T-helper 1 cell treated with Interleukin-12 subunit alpha and Interleukin-12 subunit beta and Interleukin-4 antibody, amounts not matched to agents 30 μg/mL and 1 μg/mL, for 36 hours (primary cell): ENCODE measurements at regions not wholly inside any gene's neighbourhood (a gene's known extent, or its start where the extent isn't known, plus 50 kb on each side); places are given as distances from the start of the nearest gene placed in this dataset.

Experiments used
- H3K27ac Mint-ChIP-seq: one replicate; pipeline ENCODE4 v1.8.0; 2021; ENCODE audit warnings: mild to moderate bottlenecking, mixed read lengths
- H3K27me3 Mint-ChIP-seq: one replicate; pipeline ENCODE4 v1.8.0; 2021; ENCODE audit warnings: low read depth, mixed read lengths
- H3K36me3 Mint-ChIP-seq: one replicate; pipeline ENCODE4 v1.8.0; 2021; ENCODE audit warnings: low read depth, mixed read lengths
- H3K4me1 Mint-ChIP-seq: one replicate; pipeline ENCODE4 v1.8.0; 2021; ENCODE audit warnings: low read depth, mixed read lengths
- H3K4me3 Mint-ChIP-seq: one replicate; pipeline ENCODE4 v1.8.0; 2021; ENCODE audit warnings: mild to moderate bottlenecking, moderate library complexity, mixed read lengths
- H3K9me3 Mint-ChIP-seq: one replicate; pipeline ENCODE4 v1.8.0; 2021; ENCODE audit warnings: mixed read lengths

- Mint-ChIP-seq H3K36me3 (no peaks in the 10 kb centered on the region), H3K4me1 (no peaks in the 10 kb centered on the region)
These were observed 241.7 kb upstream of the HES1 start for GRCh38 chr3:193894121-193894863.

DNA sequence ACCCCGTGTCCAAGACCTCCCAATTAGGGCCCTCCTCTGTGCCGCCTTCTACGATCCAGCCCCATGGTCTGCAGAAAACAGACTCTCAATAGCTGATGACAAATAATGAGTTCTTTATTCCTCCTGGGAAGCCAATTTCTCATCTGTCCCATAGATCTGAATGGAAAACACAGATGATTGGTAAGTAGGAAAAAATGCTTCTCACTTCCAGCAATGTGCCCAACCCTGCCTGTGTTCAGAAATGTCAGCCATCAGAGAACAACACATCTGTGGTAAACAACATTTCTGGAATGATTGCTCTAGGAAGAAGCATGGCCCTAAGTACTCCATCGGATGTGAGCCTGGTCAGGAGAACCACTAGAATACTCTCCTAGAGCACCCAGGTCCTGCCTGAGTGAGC is 240.5 kb upstream of the HES1 start:
- H3K27me3 Mint-ChIP-seq, result peaks cover 13% of the 10 kb centered on the region
- H3K4me1 Mint-ChIP-seq, result no peaks in the 10 kb centered on the region
- H3K27ac Mint-ChIP-seq, result no peak overlapping the region
- no peak overlapping the region for H3K4me3 Mint-ChIP-seq
- H3K9me3 Mint-ChIP-seq, result no peaks in the 10 kb centered on the region
- H3K36me3 Mint-ChIP-seq, result no peaks in the 10 kb centered on the region

More at GRCh38 chr3:193894121-193894863, 241.7 kb upstream of the HES1 start:
- H3K27ac Mint-ChIP-seq, result no peak overlapping the region
- H3K27me3 Mint-ChIP-seq, result peaks cover 14% of the 10 kb centered on the region
- H3K4me3 Mint-ChIP-seq, result no peak overlapping the region
- H3K9me3 Mint-ChIP-seq, result no peaks in the 10 kb centered on the region

DNA sequence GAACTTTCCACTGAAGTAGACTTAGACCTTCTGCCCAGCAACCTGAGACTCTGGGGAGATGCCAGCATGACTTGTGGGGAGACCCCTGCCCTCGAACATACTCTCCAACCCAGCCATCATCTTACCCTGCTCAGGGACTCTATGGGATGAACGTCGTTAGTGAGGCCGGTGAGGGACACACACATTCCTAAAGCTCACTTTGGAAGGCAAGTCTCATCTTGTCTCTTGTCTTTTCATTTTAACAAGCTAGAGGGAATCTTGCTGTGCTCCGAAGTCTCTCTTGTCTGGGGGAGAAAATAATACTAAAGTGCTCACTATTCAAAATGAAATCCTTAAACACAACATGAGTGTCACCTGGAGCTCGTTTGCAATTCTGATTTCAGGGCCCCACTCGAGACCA is 239.5 kb upstream of the HES1 start:
- no peak overlapping the region for H3K4me3 Mint-ChIP-seq
- H3K27me3 Mint-ChIP-seq, result peaks cover 14% of the 10 kb centered on the region
- H3K4me1 Mint-ChIP-seq, result no peaks in the 10 kb centered on the region
- H3K9me3 Mint-ChIP-seq, result no peaks in the 10 kb centered on the region
- no peaks in the 10 kb centered on the region for H3K36me3 Mint-ChIP-seq
- H3K27ac Mint-ChIP-seq, result no peak overlapping the region

DNA sequence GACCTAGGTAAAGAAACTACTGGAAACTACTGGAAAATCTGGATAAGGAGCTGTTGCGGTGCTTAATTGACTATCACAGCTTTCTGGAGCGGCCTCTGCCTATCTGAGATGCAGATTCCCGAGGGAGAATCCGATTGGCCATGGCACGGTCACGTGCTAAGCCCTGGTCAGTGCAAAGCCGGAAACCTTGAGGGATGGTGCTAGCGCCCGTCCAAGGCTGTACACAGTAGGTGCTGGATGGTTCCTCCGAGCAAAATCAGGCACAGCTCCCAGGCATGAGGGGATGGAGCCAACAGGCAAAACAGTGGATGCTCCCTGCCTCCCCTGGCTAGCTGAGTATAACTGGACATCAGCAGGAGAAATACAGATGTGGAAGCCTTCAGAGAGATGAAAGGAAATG is 238.7 kb upstream of the HES1 start:
- Mint-ChIP-seq H3K9me3 (no peaks in the 10 kb centered on the region), H3K27me3 (peaks cover 14% of the 10 kb centered on the region), H3K36me3 (no peaks in the 10 kb centered on the region), H3K27ac (no peak overlapping the region), H3K4me1 (no peaks in the 10 kb centered on the region), H3K4me3 (no peak overlapping the region)

- Mint-ChIP-seq H3K9me3 (no peaks in the 10 kb centered on the region), H3K27me3 (peaks cover 14% of the 10 kb centered on the region), H3K27ac (no peak overlapping the region), H3K4me1 (no peaks in the 10 kb centered on the region), H3K36me3 (no peaks in the 10 kb centered on the region), H3K4me3 (no peak overlapping the region)
These were observed 238.2 kb upstream of the HES1 start for GRCh38 chr3:193897731-193898180.

DNA sequence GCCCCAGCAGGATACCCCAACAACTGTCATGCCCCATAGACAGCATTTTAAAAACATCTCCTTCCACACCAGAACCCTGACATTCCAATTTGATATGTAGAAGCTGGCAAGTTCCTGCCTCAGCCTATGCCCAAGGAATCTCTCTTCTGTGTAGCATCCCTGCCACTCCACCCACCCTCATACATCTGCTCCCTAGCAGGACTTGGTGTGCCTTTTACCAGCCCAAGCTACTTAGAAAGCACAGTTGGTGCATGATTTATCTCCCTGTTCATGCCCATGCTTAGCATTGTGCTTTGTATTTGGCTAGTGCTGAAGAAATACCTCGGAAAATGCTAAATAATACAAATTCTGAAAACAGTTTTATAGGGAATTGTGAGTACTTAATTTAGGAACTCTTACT is 236.9 kb upstream of the HES1 start:
- Mint-ChIP-seq H3K27me3 (peaks cover 14% of the 10 kb centered on the region), H3K4me1 (no peaks in the 10 kb centered on the region), H3K9me3 (no peaks in the 10 kb centered on the region), H3K4me3 (no peak overlapping the region), H3K27ac (no peak overlapping the region), H3K36me3 (no peaks in the 10 kb centered on the region)

DNA sequence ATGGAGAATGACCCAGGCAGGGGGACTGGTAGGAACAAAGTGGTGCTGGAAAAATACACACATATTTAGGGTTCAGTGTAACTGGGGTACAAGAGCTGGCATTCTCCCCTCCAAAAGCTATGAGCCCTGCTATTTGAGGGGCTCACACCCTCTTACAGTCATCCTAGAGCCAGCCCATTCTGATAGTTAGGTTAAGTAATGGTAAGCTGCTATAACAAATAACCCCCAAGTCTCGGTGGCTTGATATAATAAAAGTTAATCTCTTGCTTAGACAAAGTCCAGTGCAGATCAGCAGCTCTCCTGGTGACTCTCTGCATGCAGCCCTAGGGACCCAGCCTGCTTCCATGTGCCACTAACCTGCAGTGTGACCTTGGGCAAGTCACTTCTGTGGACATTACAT is 234.9 kb upstream of the HES1 start:
- Mint-ChIP-seq H3K4me3 (no peak overlapping the region), H3K27me3 (peaks cover 14% of the 10 kb centered on the region), H3K9me3 (no peaks in the 10 kb centered on the region), H3K4me1 (no peaks in the 10 kb centered on the region), H3K27ac (no peak overlapping the region), H3K36me3 (no peaks in the 10 kb centered on the region)

DNA sequence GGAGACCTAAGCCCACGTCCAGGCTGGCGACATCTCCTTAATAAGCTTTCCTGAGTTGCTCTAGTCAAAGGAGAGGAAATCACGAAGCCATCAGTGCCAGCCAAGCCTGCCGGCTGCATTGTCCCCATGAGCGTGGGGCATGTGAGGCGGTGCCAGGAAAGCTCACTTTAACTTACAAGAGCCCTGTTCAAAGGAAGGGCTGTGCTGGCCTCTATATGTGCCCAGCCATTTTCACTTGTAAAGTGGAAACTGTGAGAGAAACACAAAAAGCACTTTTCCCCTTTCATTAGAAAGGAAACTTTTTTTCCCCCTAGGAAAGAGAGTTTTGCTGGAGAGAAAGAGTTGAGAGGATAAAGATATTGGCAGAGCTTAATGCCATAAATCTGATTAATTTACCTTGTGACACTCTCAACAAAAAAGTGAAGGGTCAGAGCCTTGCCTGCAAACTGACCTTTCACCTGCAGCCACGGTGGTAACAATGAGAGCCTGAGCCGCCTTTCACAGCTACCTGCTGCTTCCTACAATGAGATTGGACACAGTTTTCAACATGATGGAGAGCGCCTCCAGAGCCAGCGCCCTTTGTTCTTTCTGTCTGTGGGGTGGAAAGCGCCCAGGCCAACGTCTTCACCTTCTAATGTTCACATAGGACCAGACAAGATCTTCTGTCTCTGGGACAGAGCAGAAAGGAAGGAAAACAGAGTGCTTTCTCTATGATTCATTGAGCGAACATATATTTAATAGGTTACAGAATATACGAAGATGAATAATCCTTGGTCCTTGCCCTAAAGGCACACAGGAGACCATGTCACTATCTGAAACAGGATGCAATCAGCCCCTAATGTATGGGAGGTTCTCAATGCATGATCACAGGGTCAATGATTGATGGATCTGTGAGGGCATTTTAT is 233.1 kb upstream of the HES1 start:
- Mint-ChIP-seq H3K36me3 (no peaks in the 10 kb centered on the region), H3K9me3 (peaks cover 8% of the 10 kb centered on the region), H3K4me3 (no peak overlapping the region), H3K27ac (no peak overlapping the region), H3K4me1 (no peaks in the 10 kb centered on the region), H3K27me3 (peaks cover 10% of the 10 kb centered on the region)

GRCh38 chr3:193903512-193903817 is 232.5 kb upstream of the HES1 start:
- H3K9me3 Mint-ChIP-seq, result peaks cover 14% of the 10 kb centered on the region
- no peaks in the 10 kb centered on the region for H3K4me1 Mint-ChIP-seq
- no peaks in the 10 kb centered on the region for H3K36me3 Mint-ChIP-seq
- peaks cover 10% of the 10 kb centered on the region for H3K27me3 Mint-ChIP-seq
- H3K27ac Mint-ChIP-seq, result no peak overlapping the region
- H3K4me3 Mint-ChIP-seq, result no peak overlapping the region

GRCh38 chr3:193903966-193904365 is 232.0 kb upstream of the HES1 start:
- Mint-ChIP-seq H3K9me3 (peaks cover 19% of the 10 kb centered on the region), H3K27ac (no peak overlapping the region), H3K4me1 (no peaks in the 10 kb centered on the region), H3K4me3 (no peak overlapping the region), H3K36me3 (no peaks in the 10 kb centered on the region), H3K27me3 (peaks cover 9% of the 10 kb centered on the region)

- Mint-ChIP-seq H3K27me3 (no peaks in the 10 kb centered on the region), H3K36me3 (no peaks in the 10 kb centered on the region), H3K4me1 (peaks cover 5% of the 10 kb centered on the region), H3K27ac (no peak overlapping the region), H3K9me3 (peaks cover 19% of the 10 kb centered on the region), H3K4me3 (no peak overlapping the region)
These were observed 230.2 kb upstream of the HES1 start for GRCh38 chr3:193905541-193906396.

DNA sequence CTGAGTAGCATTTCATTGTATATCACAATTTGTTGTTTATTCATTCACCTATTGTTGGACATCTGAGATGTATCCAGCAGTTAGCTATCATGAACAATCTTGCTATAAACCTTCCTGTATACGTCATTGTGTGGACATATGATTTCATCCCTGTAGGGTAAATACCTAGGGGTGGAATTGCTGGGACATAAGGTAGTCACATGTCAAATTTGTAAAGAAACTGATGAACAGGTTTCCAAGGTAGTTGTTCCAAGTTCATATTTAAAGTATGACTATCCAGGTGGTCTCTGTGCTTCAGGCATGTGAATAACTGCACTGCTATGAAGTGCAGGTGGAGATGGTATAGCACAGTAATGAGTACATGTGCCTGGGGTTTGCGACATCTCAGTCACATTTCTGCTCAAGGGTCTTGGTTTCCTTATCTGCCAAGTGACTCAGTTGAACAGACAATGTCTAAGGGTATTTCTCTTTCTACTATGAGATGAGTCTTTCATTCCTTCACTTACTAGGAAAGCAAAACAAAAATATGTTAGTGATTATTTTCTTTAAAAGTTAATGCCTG is 229.0 kb upstream of the HES1 start:
- peaks cover 13% of the 10 kb centered on the region for H3K4me1 Mint-ChIP-seq
- peaks cover 19% of the 10 kb centered on the region for H3K9me3 Mint-ChIP-seq
- no peaks in the 10 kb centered on the region for H3K36me3 Mint-ChIP-seq
- no peak overlapping the region for H3K27ac Mint-ChIP-seq
- H3K4me3 Mint-ChIP-seq, result no peak overlapping the region
- no peaks in the 10 kb centered on the region for H3K27me3 Mint-ChIP-seq

GRCh38 chr3:193908181-193908744 is 227.7 kb upstream of the HES1 start:
- H3K27ac Mint-ChIP-seq, result no peak overlapping the region
- peaks cover 18% of the 10 kb centered on the region for H3K4me1 Mint-ChIP-seq
- peaks cover 19% of the 10 kb centered on the region for H3K9me3 Mint-ChIP-seq
- no peaks in the 10 kb centered on the region for H3K27me3 Mint-ChIP-seq
- no peak overlapping the region for H3K4me3 Mint-ChIP-seq
- no peaks in the 10 kb centered on the region for H3K36me3 Mint-ChIP-seq

GRCh38 chr3:193909387-193909786 is 226.6 kb upstream of the HES1 start:
- Mint-ChIP-seq H3K9me3 (peaks cover 19% of the 10 kb centered on the region), H3K36me3 (no peaks in the 10 kb centered on the region), H3K27me3 (peaks cover 7% of the 10 kb centered on the region), H3K4me1 (peaks cover 18% of the 10 kb centered on the region), H3K27ac (no peak overlapping the region), H3K4me3 (no peak overlapping the region)
